Ureter (tissue), 1 donor: ENCODE measurements at regions not wholly inside any gene's neighbourhood (a gene's known extent, or its start where the extent isn't known, plus 50 kb on each side); places are given as distances from the start of the nearest gene placed in this dataset.

ENCODE experiments used
- DNase-seq: peaks from one replicate; pipeline ENCODE4 v3.0.0-alpha.2; 2020; ENCODE audit warnings: low spot score
- donor health status: DM: yes; HTN: yes; CAD: no.

- DNase-seq, result no peak
Observed at GRCh38 chr4:75110061-75110460, 177.1 kb downstream of the PARM1 start.

GRCh38 chr4:75107755-75108612, 175.1 kb downstream of the PARM1 start:
- no peak for DNase-seq

DNA sequence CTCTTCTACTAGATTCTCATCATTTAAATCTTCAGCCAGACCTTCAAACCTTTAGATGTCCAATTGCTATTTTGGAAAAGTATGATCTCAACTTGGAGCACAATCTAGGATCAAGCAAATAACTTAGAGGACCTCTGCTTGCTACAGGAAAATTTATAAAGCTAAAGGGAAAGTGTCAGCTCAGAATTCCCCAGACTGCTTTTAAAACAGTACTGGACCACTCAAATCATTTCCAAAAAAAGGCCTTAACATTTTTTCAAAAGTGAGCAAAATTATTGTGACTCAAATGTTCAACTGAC, 169.8 kb downstream of the PARM1 start:
- no peak for DNase-seq

DNA sequence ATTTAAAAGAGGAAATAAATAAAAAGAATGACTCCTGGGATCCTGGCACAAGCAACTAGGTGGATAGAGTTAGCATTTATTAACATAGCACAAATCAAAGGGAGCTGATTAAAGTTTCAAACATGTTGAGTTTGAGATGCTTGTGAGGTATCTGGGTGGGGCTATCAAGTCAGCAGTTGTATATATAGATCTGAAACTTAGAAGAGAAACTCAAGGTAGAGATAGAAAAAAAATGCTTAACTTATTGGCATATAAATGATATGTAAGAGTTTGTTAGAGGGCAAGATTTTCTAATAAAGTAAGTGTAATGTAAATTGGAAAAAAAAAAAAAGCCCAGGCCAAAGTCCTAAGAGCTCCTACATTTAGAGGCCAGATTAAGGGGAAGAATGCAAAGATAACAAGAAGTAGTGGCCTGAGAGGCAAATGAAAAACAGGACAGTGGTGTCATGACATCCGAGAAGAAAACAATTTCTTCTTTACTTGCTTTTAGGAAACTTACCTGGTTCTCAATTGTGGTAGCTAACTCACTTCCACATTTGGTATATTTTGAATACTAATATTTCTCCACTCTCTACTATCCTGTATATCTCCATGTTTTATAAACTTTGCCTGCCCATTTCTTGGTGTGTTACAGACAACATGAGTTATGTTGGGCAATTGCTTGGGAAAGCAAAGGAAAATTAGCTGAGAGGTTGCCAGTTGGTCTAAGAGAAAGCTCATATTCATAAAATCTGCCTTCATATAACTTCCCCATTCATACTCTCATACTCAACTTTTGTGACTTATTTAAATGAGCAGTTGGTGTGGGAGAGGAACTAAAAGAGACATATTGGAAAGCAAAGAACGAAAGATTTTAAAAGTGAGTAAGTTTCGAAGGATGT, 169.2 kb downstream of the PARM1 start:
- no peak for DNase-seq
